Liver (tissue), 8 donors: ENCODE measurements at regions not wholly inside any gene's neighbourhood (a gene's known extent, or its start where the extent isn't known, plus 50 kb on each side); places are given as distances from the start of the nearest gene placed in this dataset.
"Not testable (repeated sequence)": the region's sequence is repeated elsewhere in the genome, so short reads cannot be mapped to it uniquely, and the experiment has no call there.

Source experiments
- DNase-seq: peaks from one replicate; pipeline ENCODE4 v3.0.0-alpha.2; 2017; ENCODE audit warnings: low spot score
- H3K27ac ChIP-seq, 2 donors: one replicate each; pipeline ENCODE4 v1.7.0; 2013; ENCODE audit warnings: inconsistent platforms in 2 of 2, low read length in 2 of 2, control low read depth in 1 of 2, low read depth in 1 of 2, mild to moderate bottlenecking in 1 of 2
- H3K27me3 ChIP-seq, 4 donors: one replicate each; pipeline versions ENCODE4 v1.6.1 to v1.7.0; 2013; ENCODE audit warnings: low read length in 3 of 4, inconsistent platforms in 1 of 4, mild to moderate bottlenecking in 1 of 4, moderate library complexity in 1 of 4; ENCODE audit not compliant: control insufficient read depth in 4 of 4, insufficient read depth in 4 of 4
- H3K36me3 ChIP-seq, 4 donors: one replicate each; pipeline versions ENCODE4 v1.6.1 to v1.7.0; 2013; ENCODE audit warnings: low read length in 3 of 4, mild to moderate bottlenecking in 3 of 4, low read depth in 1 of 4, moderate library complexity in 1 of 4; ENCODE audit not compliant: control insufficient read depth in 4 of 4, insufficient read depth in 3 of 4
- H3K4me1 ChIP-seq, 4 donors: one replicate each; pipeline versions ENCODE4 v1.6.1 to v1.7.0; 2013; ENCODE audit warnings: low read length in 3 of 4, mild to moderate bottlenecking in 3 of 4, moderate library complexity in 1 of 4; ENCODE audit not compliant: control insufficient read depth in 4 of 4, insufficient read depth in 4 of 4
- H3K4me3 ChIP-seq, 3 donors: one replicate each; pipeline versions ENCODE4 v1.6.1 to v1.7.0; 2013; ENCODE audit warnings: low read length in 3 of 3, control low read depth in 1 of 3, low read depth in 1 of 3, mild to moderate bottlenecking in 1 of 3
- H3K9ac ChIP-seq, 2 donors: one replicate each; pipeline ENCODE4 v1.7.0; 2013; ENCODE audit warnings: low read length in 2 of 2, mild to moderate bottlenecking in 2 of 2, moderate library complexity in 2 of 2, control low read depth in 1 of 2, low read depth in 1 of 2
- H3K9me3 ChIP-seq, 4 donors: one replicate each; pipeline versions ENCODE4 v1.6.1 to v1.7.0; 2013; ENCODE audit warnings: low read length in 3 of 4; ENCODE audit not compliant: control insufficient read depth in 4 of 4
- GABPA ChIP-seq, 2 donors: IDR thresholded peaks in 1 of 2; conservative IDR thresholded peaks in 1 of 2; 2 replicates each; pipeline ENCODE4 v1.6.1; 2016; ENCODE audit warnings: antibody characterized with exemption in 2 of 2, mild to moderate bottlenecking in 1 of 2, moderate library complexity in 1 of 2
- JUND ChIP-seq, 2 donors: IDR thresholded peaks; 2 replicates each; pipeline ENCODE4 v1.6.1; 2016; ENCODE audit warnings: antibody characterized with exemption in 2 of 2
- NR2F2 ChIP-seq: IDR thresholded peaks from 2 replicates; pipeline ENCODE4 v1.6.1; 2016; ENCODE audit warnings: antibody characterized with exemption
- RAD21 ChIP-seq, 2 donors: IDR thresholded peaks; 2 replicates each; pipeline ENCODE4 v1.6.1; 2016; ENCODE audit warnings: antibody characterized with exemption in 2 of 2, mild to moderate bottlenecking in 2 of 2
- REST ChIP-seq: IDR thresholded peaks from 2 replicates; pipeline ENCODE4 v1.6.1; 2016; ENCODE audit warnings: antibody characterized with exemption, mild to moderate bottlenecking
- RXRA ChIP-seq, 2 donors: IDR thresholded peaks; 2 replicates each; pipeline ENCODE4 v1.6.1; 2017 to 2018; ENCODE audit warnings: antibody characterized with exemption in 2 of 2, mild to moderate bottlenecking in 1 of 2
- TAF1 ChIP-seq: conservative IDR thresholded peaks from 2 replicates; pipeline ENCODE4 v1.6.1; 2016; ENCODE audit warnings: antibody characterized with exemption, mild to moderate bottlenecking
- ZBTB33 ChIP-seq: IDR thresholded peaks from 2 replicates; pipeline ENCODE4 v1.6.1; 2016; ENCODE audit warnings: antibody characterized with exemption
- WGBS: extraction: QIAGEN DNeasy Blood & Tissue Kit; methylation state at CpG from one replicate; pipeline ENCODE4 v1.1.7; 2013; 5-methylcytosine and 5-hydroxymethylcytosine counted together
- TF ChIP-seq, protein P1 (sequence below): IDR thresholded peaks from 2 replicates; pipeline ENCODE4 v1.6.1; 2016; ENCODE audit warnings: antibody characterized with exemption
- TF ChIP-seq, protein P2 (sequence below): IDR thresholded peaks from 2 replicates; pipeline ENCODE4 v1.6.1; 2016; ENCODE audit warnings: antibody characterized with exemption
- TF ChIP-seq, protein P3 (sequence below): fragments of 150-350 bp; IDR thresholded peaks from 2 replicates; pipeline ENCODE4 v1.5.1; 2017; ENCODE audit warnings: improper control_type of control experiment, low read depth, low read length; ENCODE audit not compliant: missing input control
- donor health status: healthy.
- donor health status: healthy.
- donor health status: healthy.
- donor health status: healthy.
- donor health status: healthy.

DNA sequence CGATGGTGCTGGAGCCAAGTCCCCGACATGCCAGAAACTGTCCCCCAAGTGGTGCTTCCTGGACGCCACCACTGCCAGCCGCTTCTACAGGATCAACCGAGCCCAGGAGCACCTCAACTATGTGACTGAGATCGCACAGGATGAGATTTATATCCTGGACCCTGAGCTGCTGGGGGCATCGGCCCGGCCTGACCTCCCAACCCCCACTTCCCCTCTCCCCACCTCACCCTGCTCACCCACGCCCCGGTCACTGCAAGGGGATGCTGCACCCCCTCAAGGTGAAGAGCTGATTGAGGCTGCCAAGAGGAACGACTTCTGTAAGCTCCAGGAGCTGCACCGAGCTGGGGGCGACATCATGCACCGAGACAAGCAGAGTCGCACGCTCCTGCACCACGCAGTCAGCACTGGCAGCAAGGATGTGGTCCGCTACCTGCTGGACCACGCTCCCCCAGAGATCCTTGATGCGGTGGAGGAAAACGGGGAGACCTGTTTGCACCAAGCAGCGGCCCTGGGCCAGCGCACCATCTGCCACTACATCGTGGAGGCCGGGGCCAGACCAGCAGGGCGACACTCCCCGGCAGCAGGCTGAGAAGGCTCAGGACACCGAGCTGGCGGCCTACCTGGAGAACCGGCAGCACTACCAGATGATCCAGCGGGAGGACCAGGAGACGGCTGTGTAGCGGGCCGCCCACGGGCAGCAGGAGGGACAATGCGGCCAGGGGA is 91.0 kb downstream of the LACC1 start:
- 97% methylated on average over 33 of the region's 36 CpGs for WGBS
- H3K9ac ChIP-seq, H3K4me1 ChIP-seq, H3K27me3 ChIP-seq, H3K27ac ChIP-seq, H3K9me3 ChIP-seq, H3K36me3 ChIP-seq, H3K4me3 ChIP-seq, DNase-seq: not testable (repeated sequence)

DNA sequence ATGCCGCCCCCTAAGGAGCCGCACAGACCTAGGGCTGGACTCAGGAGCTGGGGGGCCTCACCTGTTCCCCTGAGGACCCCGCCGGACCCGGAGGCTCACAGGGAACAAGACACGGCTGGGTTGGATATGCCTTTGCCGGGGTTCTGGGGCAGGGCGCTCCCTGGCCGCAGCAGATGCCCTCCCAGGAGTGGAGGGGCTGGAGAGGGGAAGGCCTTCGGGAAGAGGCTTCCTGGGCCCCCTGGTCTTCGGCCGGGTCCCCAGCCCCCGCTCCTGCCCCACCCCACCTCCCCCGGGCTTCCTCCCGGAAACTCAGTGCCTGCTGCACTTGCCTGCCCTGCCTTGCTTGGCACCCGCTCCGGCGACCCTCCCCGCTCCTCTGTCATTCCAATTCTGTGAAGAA is 91.6 kb downstream of the LACC1 start:
- H3K36me3 ChIP-seq, H3K27ac ChIP-seq, H3K4me1 ChIP-seq, DNase-seq, H3K9ac ChIP-seq, H3K27me3 ChIP-seq, H3K9me3 ChIP-seq, H3K4me3 ChIP-seq: not testable (repeated sequence)
- WGBS: 98% methylated on average over 16 of the region's 19 CpGs

DNA sequence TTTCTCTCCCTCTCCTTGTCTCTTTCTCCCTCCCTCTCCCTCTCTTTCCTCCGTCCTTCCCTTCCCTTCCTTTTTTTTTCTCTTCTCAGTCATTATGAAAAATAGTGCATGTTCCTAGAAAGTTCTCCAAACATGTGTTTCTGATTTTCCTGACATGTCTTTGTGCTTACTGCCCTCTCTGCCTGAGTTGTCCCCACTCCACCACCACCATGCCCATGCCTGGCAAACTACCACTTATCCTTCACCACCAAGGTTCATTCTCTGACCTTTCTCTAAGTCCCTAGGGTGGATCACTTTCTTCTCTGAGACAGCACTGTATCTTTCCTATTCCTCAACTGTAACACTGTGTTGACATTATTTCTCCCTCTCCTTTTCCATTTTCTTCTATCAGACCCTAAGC is 98.2 kb downstream of the LACC1 start:
- TF ChIP-seq, protein P1, sequence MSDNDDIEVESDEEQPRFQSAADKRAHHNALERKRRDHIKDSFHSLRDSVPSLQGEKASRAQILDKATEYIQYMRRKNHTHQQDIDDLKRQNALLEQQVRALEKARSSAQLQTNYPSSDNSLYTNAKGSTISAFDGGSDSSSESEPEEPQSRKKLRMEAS: no peak
- TF ChIP-seq, protein P2, sequence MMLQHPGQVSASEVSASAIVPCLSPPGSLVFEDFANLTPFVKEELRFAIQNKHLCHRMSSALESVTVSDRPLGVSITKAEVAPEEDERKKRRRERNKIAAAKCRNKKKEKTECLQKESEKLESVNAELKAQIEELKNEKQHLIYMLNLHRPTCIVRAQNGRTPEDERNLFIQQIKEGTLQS: no peak
- TF ChIP-seq ZBTB33: no peak
- no peak for TF ChIP-seq GABPA (IDR thresholded peaks at IDR 0.05 in 1 of 2, conservative IDR thresholded peaks at IDR 0.05 in 1 of 2)
- TF ChIP-seq JUND (IDR thresholded peaks at IDR 0.05): no peak
- no peak for TF ChIP-seq RAD21 (IDR thresholded peaks at IDR 0.05)
- TF ChIP-seq REST: no peak
- TF ChIP-seq RXRA (IDR thresholded peaks at IDR 0.05): no peak
- no peak for TF ChIP-seq TAF1
- TF ChIP-seq, protein P3, sequence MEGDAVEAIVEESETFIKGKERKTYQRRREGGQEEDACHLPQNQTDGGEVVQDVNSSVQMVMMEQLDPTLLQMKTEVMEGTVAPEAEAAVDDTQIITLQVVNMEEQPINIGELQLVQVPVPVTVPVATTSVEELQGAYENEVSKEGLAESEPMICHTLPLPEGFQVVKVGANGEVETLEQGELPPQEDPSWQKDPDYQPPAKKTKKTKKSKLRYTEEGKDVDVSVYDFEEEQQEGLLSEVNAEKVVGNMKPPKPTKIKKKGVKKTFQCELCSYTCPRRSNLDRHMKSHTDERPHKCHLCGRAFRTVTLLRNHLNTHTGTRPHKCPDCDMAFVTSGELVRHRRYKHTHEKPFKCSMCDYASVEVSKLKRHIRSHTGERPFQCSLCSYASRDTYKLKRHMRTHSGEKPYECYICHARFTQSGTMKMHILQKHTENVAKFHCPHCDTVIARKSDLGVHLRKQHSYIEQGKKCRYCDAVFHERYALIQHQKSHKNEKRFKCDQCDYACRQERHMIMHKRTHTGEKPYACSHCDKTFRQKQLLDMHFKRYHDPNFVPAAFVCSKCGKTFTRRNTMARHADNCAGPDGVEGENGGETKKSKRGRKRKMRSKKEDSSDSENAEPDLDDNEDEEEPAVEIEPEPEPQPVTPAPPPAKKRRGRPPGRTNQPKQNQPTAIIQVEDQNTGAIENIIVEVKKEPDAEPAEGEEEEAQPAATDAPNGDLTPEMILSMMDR: no peak
- no peak for TF ChIP-seq NR2F2
- no peak for DNase-seq
- no peak overlapping the region for H3K4me3 ChIP-seq
- H3K27ac ChIP-seq: no peak overlapping the region
- peaks cover 0 to 4% (median 2%) of the 10 kb centered on the region in 4 donors for H3K4me1 ChIP-seq
- WGBS: 100% methylated on average over 1 of the region's 1 CpG
- H3K9ac ChIP-seq: no peak overlapping the region
- H3K27me3 ChIP-seq: no peaks in the 10 kb centered on the region
- H3K36me3 ChIP-seq: no peaks in the 10 kb centered on the region
- H3K9me3 ChIP-seq: no peaks in the 10 kb centered on the region
